ENCODE measurements at regions not wholly inside any gene's neighbourhood (a gene's known extent, or its start where the extent isn't known, plus 50 kb on each side); places are given as distances from the start of the nearest gene placed in this dataset.

DNA sequence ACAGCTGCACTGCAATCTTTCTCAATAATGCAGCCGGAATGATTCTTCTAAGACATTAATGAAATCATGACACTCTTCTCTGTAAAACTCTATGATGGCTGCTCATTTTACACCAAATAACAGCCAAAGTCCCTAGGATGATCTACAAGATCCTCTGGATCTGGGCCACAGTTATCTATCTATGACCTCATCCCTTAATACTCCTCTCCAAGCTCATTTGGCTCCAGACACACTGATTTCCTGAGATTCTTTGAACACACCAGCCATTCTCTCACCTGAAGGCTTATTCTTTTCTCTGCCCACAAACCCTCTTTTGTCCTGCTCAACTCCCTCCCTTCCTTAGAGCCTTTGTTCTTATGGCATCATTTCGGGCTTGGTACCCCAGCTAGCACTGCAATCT is 577.4 kb upstream of the ANKRD30A start:
- Mint-ChIP-seq H3K36me3 (ENCODE audit: low read depth) (no peaks in the 10 kb centered on the region), H3K27ac (ENCODE audit: unreplicated experiment) (no peak overlapping the region), H3K27me3 (ENCODE audit: low read depth) (no peaks in the 10 kb centered on the region), H3K4me3 (no peak overlapping the region), H3K9me3 (peaks cover 5% of the 10 kb centered on the region), H3K4me1 (no peaks in the 10 kb centered on the region)
- TF ChIP-seq CTCF (conservative IDR thresholded peaks at IDR 0.05) = no peak
- no peak for DNase-seq (ENCODE audit: low read depth, low spot score)

DNA sequence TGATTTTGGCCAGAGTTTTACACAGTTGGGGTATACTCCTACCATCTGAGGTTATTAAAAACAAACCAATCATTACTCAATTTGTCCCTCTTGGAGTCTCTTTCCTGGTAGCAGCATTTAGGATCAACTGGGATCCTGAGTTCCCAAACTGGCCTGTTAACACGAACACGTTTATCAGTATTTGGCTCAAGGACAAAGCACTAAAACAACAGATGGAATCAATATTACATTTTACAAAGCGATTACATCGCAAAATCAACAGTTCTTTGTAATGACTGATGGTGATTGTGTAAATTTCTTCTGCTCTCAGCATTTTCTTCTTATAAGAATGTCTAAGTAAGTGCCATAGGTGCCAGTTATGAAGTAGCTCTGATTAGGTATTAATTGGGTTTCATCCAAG is 582.9 kb upstream of the ANKRD30A start:
- no peaks in the 10 kb centered on the region for H3K27me3 Mint-ChIP-seq (ENCODE audit: low read depth)
- no peak for TF ChIP-seq CTCF (conservative IDR thresholded peaks at IDR 0.05)
- no peak overlapping the region for H3K27ac Mint-ChIP-seq (ENCODE audit: unreplicated experiment)
- no peak for DNase-seq (ENCODE audit: low read depth, low spot score)
- no peak overlapping the region for H3K4me3 Mint-ChIP-seq
- peaks cover 2% of the 10 kb centered on the region for H3K9me3 Mint-ChIP-seq
- H3K36me3 Mint-ChIP-seq (ENCODE audit: low read depth) = no peaks in the 10 kb centered on the region
- peaks cover 4% of the 10 kb centered on the region for H3K4me1 Mint-ChIP-seq

DNA sequence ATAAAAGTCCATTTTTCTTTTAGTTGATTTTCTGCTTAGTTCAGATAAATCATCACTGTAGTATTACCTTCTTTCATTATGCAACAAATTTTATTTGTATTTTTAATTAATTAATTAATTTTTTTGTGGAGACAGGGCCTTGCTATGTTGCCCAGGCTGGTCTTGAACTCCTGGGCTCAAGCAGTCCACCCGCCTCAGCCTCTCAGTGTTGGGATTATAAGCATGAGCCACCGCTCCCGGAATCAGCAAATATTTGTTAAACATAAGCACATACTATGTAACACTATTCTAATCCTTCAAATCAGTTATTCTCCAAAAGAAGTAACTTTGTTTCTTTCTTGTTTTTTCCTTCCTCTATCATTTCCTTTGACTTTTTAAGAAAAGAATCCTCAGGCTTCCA is 584.8 kb upstream of the ANKRD30A start:
- no peaks in the 10 kb centered on the region for H3K27me3 Mint-ChIP-seq (ENCODE audit: low read depth)
- H3K27ac Mint-ChIP-seq (ENCODE audit: unreplicated experiment) = no peak overlapping the region
- no peak for DNase-seq (ENCODE audit: low read depth, low spot score)
- H3K36me3 Mint-ChIP-seq (ENCODE audit: low read depth) = no peaks in the 10 kb centered on the region
- no peaks in the 10 kb centered on the region for H3K9me3 Mint-ChIP-seq
- no peak for TF ChIP-seq CTCF (conservative IDR thresholded peaks at IDR 0.05)
- H3K4me1 Mint-ChIP-seq = peaks cover 4% of the 10 kb centered on the region
- H3K4me3 Mint-ChIP-seq = no peak overlapping the region

GRCh38 chr10:36538953-36539586 is 586.3 kb upstream of the ANKRD30A start:
- Mint-ChIP-seq H3K27me3 (ENCODE audit: low read depth) (no peaks in the 10 kb centered on the region), H3K4me1 (peaks cover 4% of the 10 kb centered on the region), H3K27ac (ENCODE audit: unreplicated experiment) (no peak overlapping the region), H3K9me3 (no peaks in the 10 kb centered on the region), H3K4me3 (no peak overlapping the region), H3K36me3 (ENCODE audit: low read depth) (no peaks in the 10 kb centered on the region)
- DNase-seq (ENCODE audit: low read depth, low spot score) = no peak
- no peak for TF ChIP-seq CTCF (conservative IDR thresholded peaks at IDR 0.05)

GRCh38 chr10:36534471-36535002 is 590.9 kb upstream of the ANKRD30A start:
- H3K4me3 Mint-ChIP-seq = no peak overlapping the region
- DNase-seq (ENCODE audit: low read depth, low spot score) = no peak
- TF ChIP-seq CTCF (conservative IDR thresholded peaks at IDR 0.05) = no peak
- peaks cover under 1% of the 10 kb centered on the region for H3K9me3 Mint-ChIP-seq
- no peaks in the 10 kb centered on the region for H3K27me3 Mint-ChIP-seq (ENCODE audit: low read depth)
- peaks cover under 1% of the 10 kb centered on the region for H3K36me3 Mint-ChIP-seq (ENCODE audit: low read depth)
- peaks cover 4% of the 10 kb centered on the region for H3K4me1 Mint-ChIP-seq
- H3K27ac Mint-ChIP-seq (ENCODE audit: unreplicated experiment) = no peak overlapping the region

Data from neural crest cell (in vitro differentiated cells).